ENCODE measurements at regions not wholly inside any gene's neighbourhood (a gene's known extent, or its start where the extent isn't known, plus 50 kb on each side); places are given as distances from the start of the nearest gene placed in this dataset.

GRCh38 chr10:131653554-131654470 is 247.0 kb upstream of the PPP2R2D start:
- peak; percentile 26 for DNase-seq

DNA sequence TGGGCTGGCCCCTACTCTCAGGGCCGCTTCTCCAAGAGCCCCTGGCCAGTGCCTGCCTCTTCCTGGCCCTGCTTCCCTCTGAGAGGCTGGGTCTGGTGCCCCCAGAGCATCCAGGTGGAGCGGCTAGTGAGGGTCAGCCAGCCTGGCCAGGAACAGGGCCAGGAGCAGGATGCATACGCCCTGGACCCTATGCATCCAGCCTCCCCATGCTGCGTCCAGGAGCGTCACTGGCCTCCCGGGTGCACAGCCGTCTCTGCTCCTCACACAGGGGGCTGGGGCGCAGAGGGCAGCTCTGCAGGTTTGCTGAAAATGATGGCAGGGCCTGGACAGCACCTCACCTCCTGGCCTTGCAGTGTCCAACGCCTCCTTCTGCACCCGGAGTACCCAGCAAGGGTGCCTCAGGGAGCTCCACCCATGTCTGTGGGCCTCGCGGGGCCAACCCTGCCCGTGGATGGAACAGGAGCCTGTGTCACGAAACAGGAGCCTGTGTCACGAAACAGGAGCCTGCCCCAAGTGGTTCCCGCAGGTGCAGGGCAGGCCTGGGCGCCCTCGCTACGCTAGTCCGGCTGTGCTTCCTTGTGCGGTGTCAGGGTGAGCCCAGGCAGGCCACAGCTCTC is 246.2 kb upstream of the PPP2R2D start:
- DNase-seq: peak; percentile 32

DNA sequence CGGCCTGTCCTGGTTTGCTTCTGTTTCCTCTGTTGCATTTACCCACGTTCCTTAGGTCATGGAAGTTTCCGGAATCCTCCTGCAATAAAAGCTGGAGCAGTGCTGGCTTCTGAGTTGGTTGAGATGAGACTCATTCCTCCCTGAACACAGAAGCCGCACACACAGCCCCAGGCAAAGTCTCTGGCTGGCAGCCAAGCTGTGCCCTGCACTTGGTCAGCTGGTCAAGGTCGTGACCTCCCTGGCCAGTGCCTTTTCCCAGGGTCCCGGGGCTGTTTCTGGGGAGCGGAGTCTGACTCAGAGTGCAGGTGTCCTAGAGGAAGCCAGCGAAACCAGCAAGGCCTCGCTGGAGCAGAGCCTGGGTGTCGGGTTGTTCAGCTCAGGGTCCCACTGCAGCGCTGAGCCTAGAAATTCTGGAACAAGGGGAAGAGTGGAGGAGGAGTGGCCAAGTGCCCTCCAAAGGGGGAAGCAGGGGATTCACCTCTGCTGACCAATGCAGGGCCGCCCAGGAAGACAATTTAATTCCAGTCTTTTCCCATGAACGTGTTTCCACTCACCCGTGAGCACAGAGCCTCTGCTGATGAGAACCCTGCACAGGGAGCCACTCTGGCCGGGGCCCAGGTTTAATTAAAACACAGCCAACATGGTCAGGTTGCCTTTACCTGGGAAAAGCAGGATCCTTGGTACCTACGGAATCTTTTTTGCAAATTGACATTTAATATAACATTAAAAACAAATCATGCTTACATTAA is 245.5 kb upstream of the PPP2R2D start:
- DNase-seq: peak; percentile 20

DNA sequence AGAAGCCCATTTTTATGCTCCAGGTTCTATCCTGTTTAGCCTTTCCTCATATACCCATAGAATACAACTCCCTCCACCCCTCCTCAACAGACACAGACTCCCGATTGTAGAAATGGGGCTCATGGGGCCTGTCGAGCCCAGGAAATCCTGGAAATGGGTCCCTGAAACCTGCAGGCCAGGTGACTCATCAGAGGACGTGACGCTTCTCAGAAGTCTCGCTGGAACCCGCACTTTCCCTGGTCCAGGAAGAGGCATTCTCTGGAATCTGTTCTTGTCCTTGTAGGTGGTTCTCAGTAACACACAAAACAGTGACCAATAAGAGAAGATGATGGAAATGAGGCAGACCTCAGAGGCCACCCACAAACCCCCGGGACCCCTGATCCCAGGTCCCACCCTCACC is 244.8 kb upstream of the PPP2R2D start:
- no peak for DNase-seq

DNA sequence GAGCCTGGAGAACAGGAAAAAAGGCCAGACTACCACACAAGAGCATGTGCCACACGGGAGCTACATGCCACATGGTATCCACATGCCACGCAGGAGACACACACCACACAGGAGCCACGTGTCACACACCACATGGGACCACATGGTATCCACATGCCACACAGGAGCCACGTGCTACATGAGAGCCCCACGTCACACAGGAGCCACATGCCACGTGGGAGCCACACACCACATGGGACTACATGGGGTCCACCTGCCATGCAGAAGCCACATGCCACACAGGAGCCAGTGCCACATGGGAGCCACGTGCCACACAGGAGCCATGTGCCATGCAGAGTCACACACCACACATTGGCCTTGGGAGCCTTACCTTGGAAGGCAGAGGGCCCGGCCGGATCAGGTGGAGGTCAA is 244.4 kb upstream of the PPP2R2D start:
- peak; percentile 40 for DNase-seq

GRCh38 chr10:131657318-131657984 is 243.4 kb upstream of the PPP2R2D start:
- peak; percentile 3 for DNase-seq

- no peak for DNase-seq
These were observed 242.8 kb upstream of the PPP2R2D start for GRCh38 chr10:131657985-131658330.

DNA sequence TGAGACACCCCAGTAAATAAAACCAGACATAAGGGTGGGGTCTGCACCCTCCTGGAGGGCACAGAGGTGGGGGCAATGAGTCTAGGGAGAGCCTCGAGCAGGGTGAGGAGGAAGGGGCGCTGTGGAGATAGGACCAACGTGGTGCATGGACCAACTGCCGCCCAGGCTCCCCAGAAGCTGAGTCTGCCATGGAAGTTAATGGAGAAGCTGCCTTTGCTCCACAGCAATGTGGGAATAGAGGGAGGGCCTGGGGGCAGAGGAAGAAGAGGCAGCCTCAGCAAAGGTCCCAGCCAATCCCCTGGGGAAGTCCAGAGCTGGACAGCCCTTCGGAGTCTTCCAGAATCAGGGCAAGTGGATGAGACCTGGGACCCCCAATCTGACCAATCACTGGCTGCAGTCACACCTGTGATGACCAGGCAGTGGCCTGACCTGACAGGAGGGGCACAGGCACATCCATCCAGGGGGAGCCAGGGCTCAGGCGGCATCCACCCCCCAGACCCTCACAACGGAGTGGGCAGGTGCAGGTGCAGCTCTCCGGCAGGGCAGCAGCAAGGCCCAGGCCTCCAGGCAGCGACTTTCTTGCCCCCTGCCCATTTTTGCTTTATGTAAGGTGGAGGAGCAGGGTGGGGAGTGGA is 242.2 kb upstream of the PPP2R2D start:
- DNase-seq: no peak

GRCh38 chr10:131660427-131660826 is 240.4 kb upstream of the PPP2R2D start:
- DNase-seq: no peak

DNA sequence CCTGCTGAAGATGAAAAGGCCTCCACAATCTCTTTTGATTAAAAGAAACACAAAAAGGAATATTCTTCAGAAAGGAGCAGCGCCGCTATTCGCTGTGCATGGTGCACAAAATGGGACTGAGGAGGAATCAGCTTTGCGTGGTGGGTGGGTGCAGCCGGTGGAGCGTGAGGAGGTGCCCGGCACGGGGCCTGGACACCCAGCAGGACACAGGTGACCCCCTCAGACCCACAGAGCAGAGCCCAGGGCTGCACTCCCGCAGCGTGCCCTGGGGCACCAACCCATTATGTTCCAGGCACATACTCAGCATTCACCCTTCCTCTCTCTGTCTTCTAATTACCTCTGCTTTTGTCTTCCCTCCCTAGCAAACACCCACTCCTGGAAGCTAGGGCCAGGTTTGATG is 238.0 kb upstream of the PPP2R2D start:
- DNase-seq: no peak

DNA sequence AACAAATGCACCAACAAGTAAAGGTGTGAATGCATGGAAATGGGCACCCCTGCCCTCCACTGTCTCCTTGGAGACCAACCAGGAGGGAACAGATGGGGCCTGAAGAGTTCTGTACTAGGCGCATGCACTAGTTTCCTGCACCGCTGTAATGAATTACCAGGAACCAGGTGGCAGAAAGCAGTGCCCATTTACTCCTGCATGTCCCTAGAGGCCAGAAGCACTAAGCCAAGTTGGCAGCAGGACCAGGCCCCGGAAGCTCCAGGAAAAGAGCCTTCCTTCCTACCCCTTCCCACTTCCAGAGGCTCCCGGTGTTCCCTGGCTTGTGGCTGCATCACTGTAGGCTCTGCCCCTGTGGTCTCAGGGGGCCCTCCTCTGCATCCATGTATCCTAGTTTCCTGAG is 237.5 kb upstream of the PPP2R2D start:
- no peak for DNase-seq

GRCh38 chr10:131666091-131666490 is 234.7 kb upstream of the PPP2R2D start:
- no peak for DNase-seq

GRCh38 chr10:131667047-131667446 is 233.8 kb upstream of the PPP2R2D start:
- DNase-seq: no peak

- DNase-seq: no peak
These were observed 233.2 kb upstream of the PPP2R2D start for GRCh38 chr10:131667561-131667960.

DNA sequence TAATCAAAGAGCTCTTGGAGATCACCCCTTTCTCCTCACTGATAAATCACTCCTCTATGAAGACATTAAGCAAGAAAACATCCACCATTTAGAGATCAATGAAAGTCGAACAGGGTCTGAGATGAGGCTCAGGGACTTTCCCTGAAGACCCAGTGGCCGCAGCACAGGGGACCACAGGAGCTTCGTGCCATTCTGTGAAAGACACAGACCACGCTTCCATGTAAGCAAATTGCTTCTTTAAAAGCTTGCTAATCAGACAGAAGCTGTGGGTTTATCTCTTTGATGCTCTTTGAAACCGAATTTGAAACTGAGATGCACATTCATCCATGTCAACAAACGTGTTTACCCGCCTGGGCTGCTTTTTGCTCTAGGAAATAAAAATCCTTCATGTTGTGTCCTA is 231.9 kb upstream of the PPP2R2D start:
- no peak for DNase-seq

DNA sequence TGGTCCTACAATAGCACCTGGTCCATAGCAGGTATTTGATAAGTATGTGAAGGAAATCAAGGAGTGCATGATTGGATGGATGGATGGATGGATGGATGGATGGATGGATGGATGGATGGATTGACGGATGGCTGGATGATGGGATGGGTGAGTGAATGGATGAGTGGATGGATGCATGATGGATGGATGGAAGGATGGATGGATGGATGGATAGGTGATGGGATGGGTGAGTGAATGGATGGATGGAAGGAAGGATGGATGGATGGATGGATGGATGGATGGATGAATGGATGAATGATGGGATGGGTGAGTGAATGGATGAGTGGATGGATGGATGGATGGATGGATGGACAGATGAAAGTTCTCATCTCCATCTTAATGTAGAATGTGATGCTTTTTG is 231.0 kb upstream of the PPP2R2D start:
- no peak for DNase-seq

DNA sequence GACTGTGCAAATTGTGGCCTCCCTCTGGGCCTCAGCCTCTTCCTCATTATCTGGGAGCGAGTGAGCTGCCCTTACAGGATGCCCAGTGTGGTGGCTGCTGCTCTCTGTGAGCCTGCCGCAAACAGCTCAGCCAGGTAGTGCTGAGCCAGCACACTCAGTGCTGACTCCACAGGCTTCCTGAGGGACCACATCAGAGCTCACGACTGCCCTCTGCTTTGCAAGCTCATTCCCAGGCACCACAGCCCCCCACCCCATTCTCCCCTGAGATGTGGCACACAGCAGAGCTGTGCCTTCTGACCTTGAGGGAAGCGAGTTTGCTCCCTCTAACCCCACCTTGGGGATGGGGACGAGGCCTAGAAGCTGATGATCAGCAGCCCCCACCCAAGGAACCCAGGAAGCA is 230.5 kb upstream of the PPP2R2D start:
- no peak for DNase-seq

DNA sequence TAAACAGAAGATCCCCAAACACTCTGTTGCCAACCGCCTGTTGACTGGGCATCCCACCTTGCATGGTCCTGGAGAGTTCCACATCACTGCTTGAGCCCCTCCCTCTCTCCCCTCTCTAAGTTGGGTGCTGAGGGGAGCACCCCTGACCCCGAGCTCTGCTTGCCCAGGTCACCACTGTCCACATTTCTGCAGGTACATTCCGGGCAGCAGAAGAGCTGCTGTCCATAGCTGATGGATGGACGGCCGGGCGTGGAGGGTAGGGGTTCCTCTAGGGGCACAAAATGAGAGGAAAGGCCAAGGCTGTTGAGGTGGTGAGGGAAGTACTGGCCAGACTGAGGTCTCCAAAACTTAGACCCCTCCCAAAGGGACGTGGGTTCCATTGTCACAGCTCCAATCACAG is 227.4 kb upstream of the PPP2R2D start:
- DNase-seq: no peak

GRCh38 chr10:131674130-131674529 is 226.7 kb upstream of the PPP2R2D start:
- DNase-seq: no peak

- DNase-seq: no peak
These were observed 225.7 kb upstream of the PPP2R2D start for GRCh38 chr10:131675104-131675503.

DNA sequence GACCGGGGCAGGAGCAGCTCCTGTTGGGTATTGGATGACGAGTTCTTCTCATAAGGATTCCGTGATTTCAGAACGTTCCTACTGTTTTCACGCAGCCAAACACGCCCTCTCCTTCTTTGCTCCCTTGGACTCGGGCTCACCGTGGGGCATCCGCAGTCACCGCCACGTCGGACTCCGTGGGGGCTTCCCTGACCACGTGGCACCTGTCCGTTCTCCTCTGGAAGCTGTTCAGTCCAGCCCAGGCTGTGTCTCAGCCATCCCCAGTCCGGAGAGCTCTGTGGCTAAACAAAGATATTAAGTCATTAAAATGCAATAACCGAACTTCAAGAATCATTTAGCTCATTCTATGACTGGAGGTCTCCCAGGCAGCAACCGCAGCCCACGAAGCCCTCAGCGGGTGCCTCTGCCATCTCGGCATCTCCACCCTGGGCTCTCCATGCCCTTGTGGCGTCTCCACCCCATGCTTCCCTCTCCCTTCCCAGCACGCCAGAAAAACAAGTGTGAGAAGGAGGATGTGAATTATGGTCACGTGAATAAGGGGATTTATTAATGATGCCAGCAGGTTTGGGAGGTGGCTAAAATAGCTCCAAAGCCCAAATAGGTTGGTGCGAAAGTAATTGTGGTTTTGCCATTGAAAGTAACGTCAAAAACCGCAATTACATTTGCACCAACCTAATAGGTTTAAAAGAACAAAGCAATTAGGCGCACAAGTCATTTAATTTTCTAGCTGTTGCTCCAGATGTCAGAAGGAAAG is 224.6 kb upstream of the PPP2R2D start:
- DNase-seq: no peak
